Liver (tissue), 3 donors: ENCODE measurements at regions not wholly inside any gene's neighbourhood (a gene's known extent, or its start where the extent isn't known, plus 50 kb on each side); places are given as distances from the start of the nearest gene placed in this dataset.

Experiments used
- CTCF ChIP-seq: fragments of 150-350 bp; IDR thresholded peaks from 2 replicates; pipeline ENCODE4 v1.5.1; 2017; ENCODE audit warnings: improper control_type of control experiment, low read depth, low read length; ENCODE audit not compliant: missing input control
- HNF4A ChIP-seq, 2 donors: conservative IDR thresholded peaks; 2 replicates each; pipeline ENCODE4 v1.6.1; 2016; ENCODE audit warnings: antibody characterized with exemption in 2 of 2, mild to moderate bottlenecking in 2 of 2
- MAX ChIP-seq: IDR thresholded peaks from 2 replicates; pipeline ENCODE4 v1.6.1; 2016; ENCODE audit warnings: antibody characterized with exemption
- TAF1 ChIP-seq: conservative IDR thresholded peaks from 2 replicates; pipeline ENCODE4 v1.6.1; 2016; ENCODE audit warnings: antibody characterized with exemption, mild to moderate bottlenecking
- YY1 ChIP-seq: IDR thresholded peaks from 2 replicates; pipeline ENCODE4 v1.6.1; 2016; ENCODE audit warnings: antibody characterized with exemption, mild to moderate bottlenecking
- donor health status: healthy.
- donor health status: healthy.

- TF ChIP-seq TAF1 (no peak), YY1 (no peak), CTCF (no peak), HNF4A (conservative IDR thresholded peaks at IDR 0.05) (no peak), MAX (no peak)
Observed at GRCh38 chr3:78253860-78254259, 1214.0 kb downstream of the ROBO2 start.
